Adipocyte (in vitro differentiated cells): ENCODE measurements at regions not wholly inside any gene's neighbourhood (a gene's known extent, or its start where the extent isn't known, plus 50 kb on each side); places are given as distances from the start of the nearest gene placed in this dataset.
"Not testable (repeated sequence)": the region's sequence is repeated elsewhere in the genome, so short reads cannot be mapped to it uniquely, and the experiment has no call there.

Experiments
- DNase-seq: peaks from one replicate; pipeline ENCODE4 v3.0.0-alpha.2; 2015; ENCODE audit warnings: low read depth
- H3K27me3 ChIP-seq: replicated peaks from 2 replicates; pipeline ENCODE4 v1.7.0; 2013; ENCODE audit warnings: mild to moderate bottlenecking, low read length, moderate library complexity; ENCODE audit not compliant: control insufficient read depth, insufficient read depth
- H3K36me3 ChIP-seq: 2 replicates; pipeline ENCODE4 v1.7.0; 2013; ENCODE audit warnings: low read length, mild to moderate bottlenecking, moderate library complexity; ENCODE audit not compliant: control insufficient read depth, insufficient read depth, severe bottlenecking
- H3K4me1 ChIP-seq: 2 replicates; pipeline ENCODE4 v1.7.0; 2013; ENCODE audit warnings: mild to moderate bottlenecking, low read length, moderate library complexity; ENCODE audit not compliant: control insufficient read depth, insufficient read depth
- H3K4me3 ChIP-seq: 2 replicates; pipeline ENCODE4 v1.7.0; 2013; ENCODE audit warnings: mild to moderate bottlenecking, low read length, moderate library complexity
- H3K9ac ChIP-seq: 2 replicates; pipeline ENCODE4 v1.7.0; 2013; ENCODE audit warnings: mild to moderate bottlenecking, low read length, moderate library complexity
- H3K9me3 ChIP-seq: 2 replicates; pipeline ENCODE4 v1.7.0; 2013; ENCODE audit warnings: mild to moderate bottlenecking, low read length, moderate library complexity; ENCODE audit not compliant: control insufficient read depth

- H3K9me3 ChIP-seq, H3K9ac ChIP-seq, DNase-seq, H3K27me3 ChIP-seq, H3K4me3 ChIP-seq, H3K36me3 ChIP-seq: not testable (repeated sequence)
- H3K4me1 ChIP-seq, result peaks cover 45% of the 10 kb centered on the region
Observed at GRCh38 chrX:13378562-13379518, 59.0 kb upstream of the ATXN3L start.

DNA sequence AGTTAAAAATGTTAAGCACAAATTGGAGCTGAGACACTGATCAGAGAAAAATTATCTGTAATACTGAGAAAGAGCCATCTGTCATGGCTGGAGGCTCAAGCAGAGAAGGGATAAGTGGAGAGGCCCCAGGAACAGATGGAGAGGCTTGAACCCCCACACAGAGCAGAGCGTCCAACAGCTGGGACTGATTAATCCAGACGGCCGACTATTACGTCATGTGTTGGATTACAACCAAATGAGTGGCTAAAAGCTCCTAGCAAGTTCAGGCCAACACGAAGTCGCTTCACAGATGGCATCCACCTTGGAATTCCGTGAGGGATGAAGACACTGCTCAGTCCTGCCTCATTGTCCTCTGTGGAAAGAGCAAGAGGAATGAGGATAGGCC lies 57.7 kb upstream of the ATXN3L start:
- peak; percentile 63 for DNase-seq
- H3K9me3 ChIP-seq, result no peaks in the 10 kb centered on the region
- H3K4me1 ChIP-seq, result peaks cover 54% of the 10 kb centered on the region
- H3K9ac ChIP-seq, result peak overlapping the region; percentile 57
- H3K4me3 ChIP-seq, result no peak overlapping the region
- H3K36me3 ChIP-seq, result no peaks in the 10 kb centered on the region
- no peaks in the 10 kb centered on the region for H3K27me3 ChIP-seq

DNA sequence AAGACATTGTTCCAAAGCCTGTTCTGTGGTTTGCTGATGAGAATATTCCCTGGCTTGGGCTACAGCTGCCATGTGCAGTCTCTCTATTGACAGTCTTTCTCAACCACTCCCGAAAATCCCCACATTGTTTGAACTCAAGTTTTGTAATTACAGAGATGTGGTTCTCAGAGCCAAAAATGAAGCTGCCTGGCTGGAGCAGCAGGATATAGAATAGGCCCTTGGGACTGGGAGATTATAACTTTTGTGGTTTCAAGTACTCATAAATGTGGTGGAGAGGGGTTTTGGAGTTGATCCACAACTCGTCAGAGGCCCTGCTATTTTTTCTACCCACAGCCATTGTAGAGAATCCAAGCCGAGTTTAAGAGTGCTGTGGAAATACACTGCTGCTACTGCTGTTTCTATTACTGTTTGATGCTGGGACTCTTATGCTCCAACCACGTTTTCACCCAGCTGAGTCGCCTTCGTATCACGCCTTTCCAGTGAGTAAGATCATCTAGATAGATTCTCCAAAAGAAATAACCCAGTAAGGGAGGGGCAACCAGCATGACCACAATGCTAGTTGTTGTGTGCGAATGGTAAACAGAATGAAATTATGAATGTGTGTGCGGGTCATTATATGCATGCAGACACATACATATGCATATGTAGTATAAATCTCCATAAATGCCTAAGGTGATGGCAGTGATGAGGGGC lies 57.1 kb upstream of the ATXN3L start:
- peak; percentile 95 for DNase-seq
- H3K27me3 ChIP-seq, result no peaks in the 10 kb centered on the region
- H3K9ac ChIP-seq, result peak overlapping the region; percentile 57
- H3K4me3 ChIP-seq, result no peak overlapping the region
- H3K36me3 ChIP-seq, result no peaks in the 10 kb centered on the region
- H3K4me1 ChIP-seq, result peaks cover 57% of the 10 kb centered on the region
- H3K9me3 ChIP-seq, result no peaks in the 10 kb centered on the region

DNA sequence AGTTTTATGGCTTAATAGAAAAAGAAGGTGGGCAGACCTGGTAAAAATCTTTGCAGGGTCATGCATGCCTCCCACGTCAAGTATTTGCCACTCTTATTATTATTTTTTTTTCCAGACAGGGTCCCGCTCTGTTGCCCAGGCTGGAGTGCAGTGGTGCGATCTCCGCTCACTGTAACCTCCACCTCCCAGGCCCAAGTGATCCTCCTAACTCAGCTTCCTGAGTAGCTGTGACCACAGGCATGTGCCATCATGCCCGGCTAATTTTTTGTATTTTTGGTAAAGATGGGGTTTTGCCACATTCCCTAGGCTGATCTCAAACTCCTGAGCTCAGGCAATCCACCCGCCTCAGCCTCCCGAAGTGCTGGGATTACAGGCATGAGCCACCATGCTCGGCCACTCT lies 55.7 kb upstream of the ATXN3L start:
- H3K36me3 ChIP-seq, H3K9me3 ChIP-seq, H3K9ac ChIP-seq, H3K4me3 ChIP-seq, H3K27me3 ChIP-seq, DNase-seq: not testable (repeated sequence)
- H3K4me1 ChIP-seq, result peaks cover 54% of the 10 kb centered on the region

- DNase-seq, result no peak
- peaks cover 46% of the 10 kb centered on the region for H3K4me1 ChIP-seq
- H3K4me3 ChIP-seq, result no peak overlapping the region
- H3K9me3 ChIP-seq, result no peaks in the 10 kb centered on the region
- H3K27me3 ChIP-seq, result no peaks in the 10 kb centered on the region
- H3K9ac ChIP-seq, result no peak overlapping the region
- no peaks in the 10 kb centered on the region for H3K36me3 ChIP-seq
Observed at GRCh38 chrX:13374364-13374763, 54.5 kb upstream of the ATXN3L start.

GRCh38 chrX:13373431-13374187 lies 53.8 kb upstream of the ATXN3L start:
- no peaks in the 10 kb centered on the region for H3K9me3 ChIP-seq
- H3K9ac ChIP-seq, result peak overlapping the region; percentile 59
- no peaks in the 10 kb centered on the region for H3K27me3 ChIP-seq
- H3K4me1 ChIP-seq, result peaks cover 46% of the 10 kb centered on the region
- H3K4me3 ChIP-seq, result peak overlapping the region; percentile 17
- H3K36me3 ChIP-seq, result no peaks in the 10 kb centered on the region
- peak; percentile 82 for DNase-seq

DNA sequence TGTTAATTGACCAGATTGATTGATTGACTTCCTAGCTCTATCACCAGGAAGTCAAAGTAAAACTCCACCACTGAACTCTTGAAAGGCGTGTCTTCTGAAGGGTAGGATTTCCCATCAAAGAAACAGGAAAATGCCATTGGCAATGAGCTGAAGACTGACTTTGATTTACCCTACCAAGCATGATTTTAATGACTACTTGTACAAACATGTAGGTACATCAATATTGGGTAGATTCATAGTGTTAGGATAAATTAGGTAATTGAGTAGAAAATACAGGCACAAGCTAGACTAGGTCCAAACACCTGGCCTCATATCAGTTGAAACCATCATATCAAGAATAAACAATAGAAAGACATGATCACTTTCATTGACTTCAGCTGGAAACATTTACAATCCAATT lies 53.2 kb upstream of the ATXN3L start:
- Histone ChIP-seq H3K36me3 (no peaks in the 10 kb centered on the region), H3K27me3 (no peaks in the 10 kb centered on the region), H3K9ac (peak overlapping the region; percentile 59), H3K9me3 (no peaks in the 10 kb centered on the region), H3K4me3 (peak overlapping the region; percentile 17), H3K4me1 (peaks cover 46% of the 10 kb centered on the region)
- no peak for DNase-seq

DNA sequence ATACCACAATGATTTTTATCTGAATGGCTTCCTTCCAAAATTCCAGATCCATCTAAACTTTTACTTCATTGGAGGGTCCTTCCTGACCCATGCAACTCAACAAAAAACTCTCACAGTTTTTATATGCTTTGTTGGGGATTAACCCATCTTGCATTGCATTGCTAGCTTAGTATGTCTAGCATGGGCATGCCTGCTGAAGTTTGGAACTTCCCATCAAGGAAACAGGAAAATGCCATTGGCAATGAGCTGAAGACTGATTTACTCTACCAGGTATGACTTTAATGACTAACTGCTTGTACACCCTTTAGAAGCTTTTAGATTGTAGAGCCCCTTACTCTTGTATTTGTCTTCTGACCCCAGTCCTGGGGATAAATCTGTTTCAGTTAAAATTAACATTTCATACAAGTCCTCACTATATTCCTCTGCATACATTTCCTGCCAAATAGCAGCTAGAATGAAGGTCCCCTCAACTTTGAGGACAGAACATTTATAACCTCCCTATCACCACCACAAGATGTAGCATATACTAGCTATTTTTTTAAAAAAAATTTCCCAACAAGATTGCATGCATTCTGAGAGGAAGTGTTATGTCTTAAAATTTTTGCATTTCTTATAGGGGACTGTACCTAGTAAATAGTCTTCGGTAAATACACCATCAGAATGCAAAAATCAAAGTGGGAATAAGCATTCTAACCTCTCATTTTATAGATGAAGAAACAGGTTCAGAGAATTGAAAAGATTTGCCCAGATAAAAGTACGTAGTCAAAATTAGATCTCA lies 52.5 kb upstream of the ATXN3L start:
- Histone ChIP-seq H3K4me1 (peaks cover 39% of the 10 kb centered on the region), H3K4me3 (no peak overlapping the region), H3K36me3 (no peaks in the 10 kb centered on the region), H3K9me3 (no peaks in the 10 kb centered on the region), H3K27me3 (no peaks in the 10 kb centered on the region), H3K9ac (no peak overlapping the region)
- DNase-seq, result no peak

DNA sequence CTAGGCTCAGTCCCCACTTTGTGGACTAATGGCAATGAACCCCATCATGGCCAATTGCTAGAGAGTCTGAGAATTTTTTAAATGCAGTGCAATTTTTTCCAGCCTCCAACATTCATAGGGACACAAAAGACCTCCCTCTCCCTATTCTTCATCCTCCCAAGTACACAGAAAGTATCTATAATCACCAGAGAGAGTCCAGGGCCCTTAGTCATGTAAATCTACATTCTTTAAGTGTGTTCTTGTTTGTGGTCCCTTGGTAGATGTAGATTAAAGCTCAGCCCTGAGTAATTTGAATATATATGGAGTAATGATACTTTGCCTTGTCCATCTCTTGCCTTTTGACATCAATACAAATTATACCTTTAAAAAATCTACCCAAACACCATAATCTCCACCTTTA lies 51.3 kb upstream of the ATXN3L start:
- H3K9me3 ChIP-seq, result no peaks in the 10 kb centered on the region
- H3K27me3 ChIP-seq, result no peaks in the 10 kb centered on the region
- H3K9ac ChIP-seq, result no peak overlapping the region
- no peaks in the 10 kb centered on the region for H3K36me3 ChIP-seq
- peaks cover 29% of the 10 kb centered on the region for H3K4me1 ChIP-seq
- H3K4me3 ChIP-seq, result no peak overlapping the region
- no peak for DNase-seq

DNA sequence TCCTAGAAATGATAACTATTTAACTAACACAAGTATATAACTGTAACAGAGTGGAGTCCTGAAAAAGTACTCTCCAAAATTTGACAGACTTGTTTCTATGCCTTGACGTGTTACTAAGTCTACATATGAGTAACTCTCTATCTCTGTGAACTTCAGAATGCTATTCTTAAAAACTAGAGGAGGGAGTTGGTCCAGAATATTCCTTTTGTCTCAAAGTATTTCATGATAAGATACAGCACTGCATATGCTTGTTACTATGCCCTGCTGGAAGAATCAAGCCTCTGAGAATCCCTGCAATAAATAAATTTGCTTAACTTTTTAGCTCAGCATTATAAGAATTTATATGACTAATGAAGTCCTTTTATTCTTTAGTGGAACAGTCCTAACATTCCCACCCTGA lies 50.9 kb upstream of the ATXN3L start:
- Histone ChIP-seq H3K9me3 (no peaks in the 10 kb centered on the region), H3K4me3 (no peak overlapping the region), H3K4me1 (peaks cover 26% of the 10 kb centered on the region), H3K36me3 (no peaks in the 10 kb centered on the region), H3K27me3 (no peaks in the 10 kb centered on the region), H3K9ac (no peak overlapping the region)
- no peak for DNase-seq
